Transverse colon (tissue), 4 donors: ENCODE measurements at regions not wholly inside any gene's neighbourhood (a gene's known extent, or its start where the extent isn't known, plus 50 kb on each side); places are given as distances from the start of the nearest gene placed in this dataset.

Experiments
- DNase-seq: peaks from one replicate; pipeline ENCODE4 v3.0.0-alpha.2; 2019
- H3K27ac ChIP-seq, 4 donors: fragments of 200-600 bp; sonication (generic); 2 replicates each; pipeline ENCODE4 v1.5.1; 2016 to 2018; ENCODE audit warnings: inconsistent platforms in 4 of 4
- H3K27me3 ChIP-seq: fragments of 200-600 bp; sonication (generic); 2 replicates; pipeline ENCODE4 v1.5.1; 2017; ENCODE audit warnings: inconsistent platforms
- H3K36me3 ChIP-seq, 4 donors: fragments of 200-600 bp; sonication (generic); 2 replicates each; pipeline ENCODE4 v1.5.1; 2017 to 2019; ENCODE audit warnings: inconsistent platforms in 4 of 4
- H3K4me1 ChIP-seq, 4 donors: fragments of 200-600 bp; sonication (generic); 2 replicates each; pipeline ENCODE4 v1.5.1; 2017 to 2020; ENCODE audit warnings: inconsistent platforms in 4 of 4
- H3K4me3 ChIP-seq, 4 donors: fragments of 200-600 bp; sonication (generic); 1 replicate in 1 of 4; 2 replicates in 3 of 4; pipeline versions ENCODE4 v1.5.1 to v1.6.1; 2017 to 2019; ENCODE audit warnings: inconsistent platforms in 4 of 4
- H3K9me3 ChIP-seq, 2 donors: fragments of 200-600 bp; sonication (generic); 2 replicates each; pipeline ENCODE4 v1.5.1; 2017 to 2019; ENCODE audit warnings: inconsistent platforms in 2 of 2
- EP300 ChIP-seq: sonication (generic); formaldehyde crosslinking; IDR thresholded peaks from one replicate; pipeline ENCODE4 v1.6.1; 2017; ENCODE audit warnings: antibody characterized with exemption, low read depth
- POLR2A ChIP-seq: fragments of 450-650 bp; IDR thresholded peaks from one replicate; pipeline ENCODE4 v1.6.1; 2016; ENCODE audit warnings: antibody characterized with exemption, mild to moderate bottlenecking, moderate library complexity
- POLR2AphosphoS5 ChIP-seq, 3 donors: sonication (generic); formaldehyde crosslinking; IDR thresholded peaks; one replicate each; pipeline ENCODE4 v1.6.1; 2016; ENCODE audit warnings: antibody characterized with exemption in 3 of 3
- WGBS, 2 donors: methylation state at CpG; one replicate each; pipeline ENCODE4 v1.1.5; 2018; ENCODE audit warnings: low coverage in 1 of 2; 5-methylcytosine and 5-hydroxymethylcytosine counted together
- in situ Hi-C, 4 donors: fragments of 200-750 bp; cut with MboI; loops; one replicate each; pipeline versions ENCODE4 v1.15.0 to v1.15.1; 2017; ENCODE audit warnings: low sequenced_read_pairs in 3 of 4, low pct_ligation_motif_present in 1 of 4, low pct_unique_long_range_greater_than_20kb in 1 of 4
- intact Hi-C: fragments of 100-400 bp; cut with DNase I; formaldehyde crosslinking; loops from one replicate; pipeline ENCODE4 v1.15.1; 2023; ENCODE audit warnings: low total_unique reads
- TF ChIP-seq, protein P1 (sequence below), 5 experiments: fragments of 200-600 bp in 3 of 5; fragments of 450-650 bp in 2 of 5; sonication (generic) in 3 of 5; IDR thresholded peaks; 1 replicate in 2 of 5; 2 replicates in 3 of 5; pipeline ENCODE4 v1.5.1; 2016 to 2017; ENCODE audit warnings: antibody characterized with exemption in 5 of 5, inconsistent platforms in 3 of 5, mild to moderate bottlenecking in 2 of 5, moderate library complexity in 1 of 5

DNA sequence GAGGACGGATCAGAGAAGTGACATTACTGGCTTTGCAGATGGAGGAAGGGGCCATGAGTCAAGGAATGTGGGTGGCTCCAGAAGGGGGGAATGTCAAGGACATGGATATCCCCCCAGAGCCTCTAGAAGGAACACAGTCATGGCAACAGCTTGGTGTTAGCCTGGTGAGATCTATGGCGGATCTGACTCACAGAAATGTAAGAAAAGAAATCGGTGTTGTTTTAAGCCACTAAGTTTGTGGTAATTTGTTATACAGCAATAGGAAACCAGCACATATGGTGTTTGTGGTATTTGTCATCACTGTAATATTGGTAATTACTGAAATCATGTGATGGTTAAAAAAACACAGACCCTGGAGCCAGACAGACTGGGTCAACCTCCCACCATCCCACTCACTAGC is 236.2 kb downstream of the SETD4 start:
- Histone ChIP-seq H3K27ac (no peak overlapping the region), H3K4me1 (no peaks in the 10 kb centered on the region), H3K27me3 (no peaks in the 10 kb centered on the region), H3K4me3 (no peak overlapping the region), H3K36me3 (no peaks in the 10 kb centered on the region), H3K9me3 (no peaks in the 10 kb centered on the region)
- intact Hi-C loops (no loop called here), in situ Hi-C loops (no loop called here)
- DNase-seq: no peak
- WGBS, 2 donors: 74 to 90% methylated on average over 3 of the region's 3 CpGs
- TF ChIP-seq, protein P1, sequence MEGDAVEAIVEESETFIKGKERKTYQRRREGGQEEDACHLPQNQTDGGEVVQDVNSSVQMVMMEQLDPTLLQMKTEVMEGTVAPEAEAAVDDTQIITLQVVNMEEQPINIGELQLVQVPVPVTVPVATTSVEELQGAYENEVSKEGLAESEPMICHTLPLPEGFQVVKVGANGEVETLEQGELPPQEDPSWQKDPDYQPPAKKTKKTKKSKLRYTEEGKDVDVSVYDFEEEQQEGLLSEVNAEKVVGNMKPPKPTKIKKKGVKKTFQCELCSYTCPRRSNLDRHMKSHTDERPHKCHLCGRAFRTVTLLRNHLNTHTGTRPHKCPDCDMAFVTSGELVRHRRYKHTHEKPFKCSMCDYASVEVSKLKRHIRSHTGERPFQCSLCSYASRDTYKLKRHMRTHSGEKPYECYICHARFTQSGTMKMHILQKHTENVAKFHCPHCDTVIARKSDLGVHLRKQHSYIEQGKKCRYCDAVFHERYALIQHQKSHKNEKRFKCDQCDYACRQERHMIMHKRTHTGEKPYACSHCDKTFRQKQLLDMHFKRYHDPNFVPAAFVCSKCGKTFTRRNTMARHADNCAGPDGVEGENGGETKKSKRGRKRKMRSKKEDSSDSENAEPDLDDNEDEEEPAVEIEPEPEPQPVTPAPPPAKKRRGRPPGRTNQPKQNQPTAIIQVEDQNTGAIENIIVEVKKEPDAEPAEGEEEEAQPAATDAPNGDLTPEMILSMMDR (IDR thresholded peaks at IDR 0.05): no peak
- TF ChIP-seq EP300 (no peak), POLR2A (no peak), POLR2AphosphoS5 (IDR thresholded peaks at IDR 0.05) (no peak)

DNA sequence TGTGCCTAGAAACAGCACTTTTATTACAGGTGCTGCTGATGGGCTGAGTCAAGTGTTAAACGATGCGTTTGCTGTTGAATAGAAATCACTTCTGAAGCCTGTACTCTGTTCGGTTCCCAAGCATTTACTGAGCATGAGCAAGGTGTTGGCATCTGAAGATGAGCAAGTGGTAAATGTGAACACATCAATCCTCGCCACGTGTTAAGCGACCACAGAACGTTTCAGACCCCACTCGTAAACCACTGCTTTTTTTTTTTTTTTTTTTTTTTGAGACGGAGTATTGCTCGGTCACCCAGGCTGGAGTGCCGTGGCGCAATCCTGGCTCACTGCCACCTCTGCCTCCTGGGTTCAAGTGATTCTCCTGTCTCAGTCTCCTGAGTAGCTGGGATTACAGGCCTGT is 241.2 kb downstream of the SETD4 start:
- Histone ChIP-seq H3K27ac (no peak overlapping the region), H3K27me3 (no peaks in the 10 kb centered on the region), H3K36me3 (no peaks in the 10 kb centered on the region), H3K4me3 (no peak overlapping the region), H3K9me3 (no peaks in the 10 kb centered on the region), H3K4me1 (no peaks in the 10 kb centered on the region)
- intact Hi-C loops: no loop called here
- in situ Hi-C loops: no loop called here
- TF ChIP-seq EP300 (no peak), POLR2AphosphoS5 (IDR thresholded peaks at IDR 0.05) (no peak), POLR2A (no peak)
- TF ChIP-seq, protein P1 (IDR thresholded peaks at IDR 0.05): no peak
- WGBS, 2 donors: 84% methylated on average over 12 of the region's 12 CpGs; no CpG with 5 or more reads in 1 of the 2 donors
- no peak for DNase-seq

DNA sequence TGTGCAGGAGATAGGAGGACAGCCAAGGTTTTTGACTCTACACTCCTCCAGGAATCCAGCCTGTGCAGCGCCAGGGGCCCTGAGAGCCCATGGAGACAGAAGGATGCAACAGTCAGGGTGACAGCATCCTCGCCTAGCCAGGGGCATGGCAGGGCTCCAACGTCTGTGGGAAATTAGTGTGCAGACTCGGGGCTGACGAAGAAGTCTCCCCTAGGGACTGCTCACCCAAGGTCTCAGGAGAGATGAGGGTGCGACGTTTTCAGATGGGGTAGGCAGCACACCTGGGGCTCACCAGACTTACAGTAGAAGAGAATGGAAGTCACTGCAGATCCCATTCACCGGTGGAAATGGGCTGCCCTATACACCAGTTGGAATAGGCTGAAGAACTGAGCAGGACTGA is 241.7 kb downstream of the SETD4 start:
- DNase-seq: no peak
- Histone ChIP-seq H3K4me1 (no peaks in the 10 kb centered on the region), H3K9me3 (no peaks in the 10 kb centered on the region), H3K36me3 (no peaks in the 10 kb centered on the region), H3K27me3 (no peaks in the 10 kb centered on the region), H3K27ac (no peak overlapping the region), H3K4me3 (no peak overlapping the region)
- in situ Hi-C loops: no loop called here
- intact Hi-C loops: no loop called here
- 70% methylated on average over 8 of the region's 8 CpGs; no CpG with 5 or more reads in 1 of the 2 donors for WGBS, 2 donors
- TF ChIP-seq, protein P1 (IDR thresholded peaks at IDR 0.05): no peak
- TF ChIP-seq POLR2AphosphoS5 (IDR thresholded peaks at IDR 0.05): no peak

DNA sequence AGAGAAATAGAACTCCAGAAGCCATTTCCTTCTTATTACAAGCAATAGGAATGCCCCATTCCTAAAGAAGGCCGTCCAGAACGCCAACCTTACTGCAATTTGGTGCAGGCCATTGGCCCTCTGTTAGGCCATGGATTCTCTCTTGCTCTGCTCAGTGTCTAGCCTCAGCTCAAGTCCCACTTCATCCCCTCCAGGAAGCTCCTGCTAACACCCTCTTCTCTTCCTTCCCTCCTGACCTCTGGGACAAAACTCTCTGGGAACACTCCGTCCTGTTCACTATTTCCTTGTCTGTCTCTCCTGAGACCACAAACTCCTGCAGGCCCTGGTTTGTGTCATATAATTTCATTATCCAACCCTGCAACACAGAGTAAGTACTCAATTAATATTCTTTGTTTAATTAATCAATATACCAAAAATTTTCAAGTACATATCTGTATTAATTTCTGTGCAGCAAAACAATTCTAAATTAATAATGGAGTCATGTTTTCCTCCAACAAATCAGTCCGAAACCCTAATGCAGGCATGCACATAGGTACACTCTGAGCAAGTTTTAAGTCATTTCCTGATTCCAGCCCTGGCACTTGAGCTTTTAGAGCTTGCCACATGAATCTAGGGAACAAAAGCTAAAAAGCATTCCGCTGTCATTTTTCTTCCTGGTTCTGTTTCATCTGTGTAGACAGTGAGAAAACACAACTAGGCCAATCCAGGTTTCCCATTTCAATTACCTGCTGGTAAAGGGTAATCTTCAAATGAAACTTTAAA is 245.3 kb downstream of the SETD4 start:
- TF ChIP-seq EP300 (no peak), POLR2AphosphoS5 (IDR thresholded peaks at IDR 0.05) (no peak), POLR2A (no peak)
- TF ChIP-seq, protein P1 (IDR thresholded peaks at IDR 0.05): no peak
- Histone ChIP-seq H3K27ac (no peak overlapping the region), H3K36me3 (no peaks in the 10 kb centered on the region), H3K4me3 (no peak overlapping the region), H3K4me1 (no peaks in the 10 kb centered on the region), H3K27me3 (no peaks in the 10 kb centered on the region), H3K9me3 (no peaks in the 10 kb centered on the region)
- WGBS, 2 donors: 83 to 85% methylated on average over 5 of the region's 5 CpGs
- intact Hi-C loops: no loop called here
- in situ Hi-C loops: no loop called here
- no peak for DNase-seq
